GM18870 (cell line): ENCODE measurements at regions not wholly inside any gene's neighbourhood (a gene's known extent, or its start where the extent isn't known, plus 50 kb on each side); places are given as distances from the start of the nearest gene placed in this dataset.
"Not testable (repeated sequence)": the region's sequence is repeated elsewhere in the genome, so short reads cannot be mapped to it uniquely, and the experiment has no call there.

Experiments used
- ATAC-seq: cut with Tn5 transposase; IDR thresholded peaks from one replicate; pipeline ENCODE4 v1.9.1; 2021; ENCODE audit warnings: moderate library complexity; ENCODE audit not compliant: unreplicated experiment

DNA sequence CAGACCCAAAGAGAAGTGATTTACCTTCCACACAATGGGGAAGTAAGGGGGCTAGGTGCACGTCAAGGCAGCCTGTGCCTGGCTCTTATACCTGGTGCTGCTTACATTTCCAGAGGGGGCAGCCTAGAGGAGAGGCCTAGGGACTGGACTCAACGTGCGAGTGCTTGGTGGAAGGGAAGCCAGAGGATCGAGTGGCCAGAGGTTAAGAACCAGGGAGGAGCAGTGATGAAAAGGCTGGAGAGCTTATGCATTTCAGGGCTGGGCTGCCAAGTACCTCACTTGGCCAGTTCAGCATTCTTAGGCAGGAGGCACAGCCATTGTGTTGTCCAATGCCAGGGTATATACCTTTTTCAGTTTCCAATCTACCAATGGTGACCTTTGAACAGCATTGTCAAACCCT, 77.4 kb downstream of the LAT start:
- not testable (repeated sequence) for ATAC-seq

- ATAC-seq: not testable (repeated sequence)
Observed at GRCh38 chr16:29061467-29061921, 76.6 kb downstream of the LAT start.

GRCh38 chr16:29060022-29060810, 75.4 kb downstream of the LAT start:
- ATAC-seq: not testable (repeated sequence)

- ATAC-seq: not testable (repeated sequence)
Observed at GRCh38 chr16:29059575-29059974, 74.7 kb downstream of the LAT start.
